GM12875 (cell line): ENCODE measurements at regions not wholly inside any gene's neighbourhood (a gene's known extent, or its start where the extent isn't known, plus 50 kb on each side); places are given as distances from the start of the nearest gene placed in this dataset.

ENCODE experiments used
- H3K4me3 ChIP-seq: one replicate; pipeline ENCODE4 v1.5.1; 2011; ENCODE audit warnings: low read depth, low read length, control low read depth
- CTCF ChIP-seq: IDR thresholded peaks from 2 replicates; pipeline ENCODE4 v1.5.1; 2011; ENCODE audit warnings: low read depth, mild to moderate bottlenecking, control low read depth, inconsistent platforms, low read length, moderate library complexity, borderline replicate concordance; ENCODE audit not compliant: insufficient read depth

- TF ChIP-seq CTCF = no peak
- H3K4me3 ChIP-seq = no peak overlapping the region
Measured at GRCh38 chr18:68435581-68435980, 279.3 kb downstream of the TMX3 start.

DNA sequence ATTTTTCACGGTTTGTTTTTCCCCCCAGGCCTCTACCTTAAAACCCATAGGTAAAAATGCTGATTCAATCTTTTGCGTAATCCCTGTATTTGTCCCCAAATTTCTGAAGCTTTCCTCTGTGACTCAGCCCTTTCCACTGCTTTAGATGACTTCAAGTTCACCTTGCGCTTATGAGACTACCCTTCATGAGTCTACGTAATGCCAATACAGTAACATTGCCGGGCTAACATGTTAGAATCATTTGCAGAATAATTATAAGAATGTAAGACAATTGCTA, 283.0 kb downstream of the TMX3 start:
- H3K4me3 ChIP-seq = no peak overlapping the region

GRCh38 chr18:68431111-68431921, 283.6 kb downstream of the TMX3 start:
- no peak overlapping the region for H3K4me3 ChIP-seq
- no peak for TF ChIP-seq CTCF

More for the DNA sequence above, 283.0 kb downstream of the TMX3 start:
- no peak for TF ChIP-seq CTCF

- no peak overlapping the region for H3K4me3 ChIP-seq
- TF ChIP-seq CTCF = no peak
Measured at GRCh38 chr18:68429841-68430240, 285.1 kb downstream of the TMX3 start.

DNA sequence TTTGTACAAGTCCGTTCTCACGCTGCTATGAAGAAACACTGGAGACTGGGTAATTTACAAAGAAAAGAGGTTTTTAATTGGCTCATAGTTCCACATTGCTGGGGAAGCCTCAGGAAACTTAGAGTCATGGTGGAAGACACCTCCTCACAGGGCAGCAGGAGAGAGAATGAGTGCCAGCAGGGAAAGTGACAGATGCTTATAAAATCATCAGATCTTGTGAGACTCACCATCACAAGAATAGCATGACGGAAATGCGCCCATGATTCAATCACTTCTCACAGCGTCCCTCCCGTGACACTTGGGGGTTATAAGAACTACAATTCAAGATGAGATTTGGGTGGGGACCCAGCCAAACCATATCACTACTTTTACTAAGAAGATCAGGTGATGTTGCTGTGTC, 285.8 kb downstream of the TMX3 start:
- TF ChIP-seq CTCF = no peak
- H3K4me3 ChIP-seq = no peak overlapping the region

GRCh38 chr18:68428661-68429060, 286.2 kb downstream of the TMX3 start:
- no peak for TF ChIP-seq CTCF
- H3K4me3 ChIP-seq = no peak overlapping the region

DNA sequence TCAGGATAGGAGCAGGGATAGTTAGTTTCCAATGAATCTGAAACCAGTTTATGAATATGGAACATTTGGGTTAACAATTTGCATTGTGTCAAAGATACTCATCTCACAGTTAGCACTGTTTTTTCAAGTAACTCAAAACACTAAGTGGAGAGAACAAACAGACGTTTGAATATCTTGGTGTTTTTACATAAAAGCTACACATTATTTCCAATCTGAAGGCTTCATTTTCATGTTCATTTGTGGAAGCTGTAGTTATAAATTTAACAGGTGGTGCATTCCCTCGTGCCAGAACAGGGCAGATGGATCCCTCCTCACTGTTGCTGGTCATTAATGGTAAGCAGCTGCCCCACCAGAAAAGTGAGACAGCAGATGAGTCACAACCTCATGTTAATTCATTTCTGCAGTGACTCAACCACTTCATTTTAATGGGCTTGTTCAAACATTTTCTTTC, 286.9 kb downstream of the TMX3 start:
- H3K4me3 ChIP-seq = no peak overlapping the region
- no peak for TF ChIP-seq CTCF
